Activated CD8-positive, alpha-beta memory T cell treated with anti-CD3 and anti-CD28 coated beads, Interleukin-2, amount 50 U/mL, for 48 hours (primary cell): ENCODE measurements at regions not wholly inside any gene's neighbourhood (a gene's known extent, or its start where the extent isn't known, plus 50 kb on each side); places are given as distances from the start of the nearest gene placed in this dataset.

ENCODE experiments used
- DNase-seq: peaks from one replicate; pipeline ENCODE4 v3.0.0-alpha.2; 2020

DNA sequence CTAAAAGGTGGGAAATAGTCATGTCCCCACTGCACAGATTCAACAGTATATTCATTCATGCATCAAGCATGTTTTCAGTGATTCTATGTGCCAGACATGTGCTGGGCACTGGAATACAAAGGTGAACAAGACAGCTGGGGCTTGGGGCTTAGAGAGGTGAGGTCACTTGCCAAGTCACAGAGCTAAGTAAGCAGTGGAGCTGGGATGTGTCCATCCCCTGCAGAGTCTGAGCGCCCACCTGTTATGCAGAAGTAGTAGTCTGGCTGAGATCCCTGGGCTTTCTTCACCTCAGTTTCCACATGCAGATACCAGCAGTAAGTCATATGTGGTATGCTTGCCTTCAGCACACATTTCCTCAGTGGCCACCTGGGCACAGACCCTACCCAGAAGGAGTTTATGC lies 263.8 kb downstream of the DHX35 start:
- DNase-seq: no peak

DNA sequence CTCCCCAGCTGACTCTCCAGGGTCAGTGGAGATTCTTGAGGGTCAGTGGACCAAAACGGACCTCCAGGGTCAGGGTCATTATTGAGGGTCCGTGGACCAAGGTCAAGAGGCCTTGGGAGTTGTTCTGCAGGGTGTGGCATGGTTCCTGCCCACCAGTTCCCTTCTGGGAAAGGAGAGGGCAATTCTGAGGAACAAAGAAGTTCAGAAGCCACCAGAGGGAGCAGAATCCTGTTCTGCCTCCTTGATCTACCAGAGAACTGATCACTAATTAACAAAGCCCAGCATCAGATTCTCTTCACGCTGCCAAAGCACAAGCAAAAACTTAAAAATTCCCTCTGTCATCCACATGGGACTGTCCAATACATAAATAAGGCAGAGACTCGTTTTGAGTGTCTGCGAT lies 263.4 kb downstream of the DHX35 start:
- no peak for DNase-seq

DNA sequence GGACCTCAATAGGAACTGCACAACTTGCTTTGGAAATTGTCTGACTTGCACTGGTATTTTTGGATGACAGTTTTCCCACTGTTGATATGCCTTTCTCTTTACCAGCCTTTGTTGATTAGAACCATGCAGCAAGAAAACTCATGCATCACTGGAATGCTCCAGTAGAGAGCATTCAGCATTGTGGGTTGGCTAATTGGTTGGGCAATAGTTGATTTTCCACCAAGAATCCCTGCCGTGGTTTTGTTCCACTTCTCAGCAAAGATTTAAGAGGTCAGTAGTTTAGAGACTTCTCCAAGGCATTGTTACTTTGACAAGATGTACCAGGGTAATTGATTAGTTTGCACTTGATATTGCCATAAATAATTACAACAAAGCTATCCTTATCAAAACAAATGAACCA lies 260.0 kb downstream of the DHX35 start:
- no peak for DNase-seq

DNA sequence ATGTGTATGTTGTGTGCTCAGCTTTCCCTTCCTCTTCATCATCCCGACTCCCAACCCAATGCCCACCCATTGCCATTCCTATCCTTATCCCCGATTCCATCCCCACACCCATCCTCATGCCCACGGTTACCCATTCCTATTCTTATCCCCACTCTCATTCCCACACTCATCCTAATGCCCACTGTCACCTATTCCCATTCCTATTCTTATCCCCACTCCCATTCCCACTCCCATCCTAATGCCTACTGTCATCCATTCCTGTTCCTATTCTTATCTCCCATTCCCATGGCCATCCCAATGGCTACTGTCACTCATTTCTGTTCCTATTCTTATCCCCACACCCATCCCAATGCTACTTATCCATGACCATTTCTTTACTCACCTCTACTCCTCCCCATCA lies 254.1 kb downstream of the DHX35 start:
- DNase-seq: no peak

DNA sequence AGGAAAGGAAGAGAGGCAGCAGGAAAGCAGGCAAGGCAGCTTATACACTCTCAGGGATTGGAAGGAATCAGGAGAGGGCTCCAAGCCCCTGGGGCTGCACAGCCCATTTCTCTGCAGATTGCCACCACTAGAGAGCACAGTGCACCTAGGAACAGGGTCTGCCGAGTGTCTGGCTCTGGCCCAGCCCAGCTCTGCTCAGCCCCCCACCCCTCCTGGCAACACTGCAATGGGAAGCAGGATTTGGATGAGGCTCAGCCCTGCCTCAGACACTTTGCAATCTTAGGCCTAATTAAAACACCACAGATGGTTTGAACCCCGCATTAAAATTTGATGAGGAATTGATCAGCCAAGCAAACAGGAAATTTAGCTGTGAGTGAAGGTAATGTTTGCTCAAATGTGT lies 252.7 kb downstream of the DHX35 start:
- DNase-seq: no peak

DNA sequence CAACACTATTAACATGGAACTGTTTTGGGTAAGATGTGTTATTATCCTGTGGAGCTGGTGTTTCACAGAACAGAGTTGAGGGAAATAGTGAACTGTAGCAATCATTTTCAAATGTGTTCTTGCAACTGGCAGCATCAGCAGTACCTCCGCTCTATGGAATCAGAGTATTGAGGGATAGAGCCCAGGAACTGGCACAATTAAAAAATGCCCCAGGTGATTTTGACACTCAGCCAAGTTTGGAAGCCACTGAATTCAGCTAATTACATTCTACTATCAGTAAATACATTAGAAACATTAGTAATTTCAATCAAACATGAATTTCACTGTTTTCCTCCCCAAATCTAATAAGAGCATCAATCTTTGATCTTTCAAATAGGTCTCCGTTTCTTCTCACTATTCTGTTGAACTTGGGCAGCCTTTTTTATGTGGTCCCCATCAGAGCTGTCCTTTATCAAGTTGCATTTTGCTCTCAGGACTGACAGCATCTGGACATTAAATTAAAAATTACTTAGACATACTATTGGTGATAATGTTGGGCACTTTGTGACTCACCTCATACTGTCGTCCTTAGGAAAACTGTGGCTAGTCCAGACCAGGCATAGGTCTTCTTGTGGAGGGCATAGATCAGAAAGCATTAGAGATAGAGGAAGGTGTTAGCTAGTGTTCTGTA lies 251.5 kb downstream of the DHX35 start:
- no peak for DNase-seq

DNA sequence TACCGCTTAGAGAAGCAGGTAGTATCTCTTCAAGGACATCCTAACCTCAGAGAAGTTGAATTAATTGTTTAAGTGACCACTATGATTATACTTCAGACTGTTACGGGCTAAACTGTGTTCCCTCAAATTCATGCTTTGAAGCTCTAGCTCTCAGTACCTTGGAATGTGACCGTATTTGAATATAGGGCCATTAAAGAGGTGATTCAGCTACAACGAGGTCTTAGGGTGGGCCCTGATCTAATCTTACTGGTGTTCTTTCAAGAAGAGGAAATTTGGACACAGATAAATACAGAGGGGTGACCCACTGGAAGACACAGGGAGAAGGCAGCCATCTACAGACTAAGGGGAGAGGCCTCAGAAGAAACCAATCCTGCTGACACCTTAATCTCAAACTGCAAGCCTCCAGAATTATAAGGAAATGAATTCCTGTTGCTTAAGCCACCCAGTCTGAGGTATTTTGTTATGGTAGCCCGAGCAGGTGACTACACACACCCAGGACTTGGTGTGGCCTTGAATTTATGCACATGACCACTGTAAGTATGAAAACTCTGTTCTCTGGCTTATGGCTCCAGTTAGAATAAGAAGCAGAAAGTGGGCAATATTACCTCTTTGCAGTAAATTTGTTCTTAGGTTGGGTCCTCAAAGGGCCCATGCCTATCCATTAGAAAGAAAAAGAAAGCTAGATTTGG lies 249.1 kb downstream of the DHX35 start:
- no peak for DNase-seq

DNA sequence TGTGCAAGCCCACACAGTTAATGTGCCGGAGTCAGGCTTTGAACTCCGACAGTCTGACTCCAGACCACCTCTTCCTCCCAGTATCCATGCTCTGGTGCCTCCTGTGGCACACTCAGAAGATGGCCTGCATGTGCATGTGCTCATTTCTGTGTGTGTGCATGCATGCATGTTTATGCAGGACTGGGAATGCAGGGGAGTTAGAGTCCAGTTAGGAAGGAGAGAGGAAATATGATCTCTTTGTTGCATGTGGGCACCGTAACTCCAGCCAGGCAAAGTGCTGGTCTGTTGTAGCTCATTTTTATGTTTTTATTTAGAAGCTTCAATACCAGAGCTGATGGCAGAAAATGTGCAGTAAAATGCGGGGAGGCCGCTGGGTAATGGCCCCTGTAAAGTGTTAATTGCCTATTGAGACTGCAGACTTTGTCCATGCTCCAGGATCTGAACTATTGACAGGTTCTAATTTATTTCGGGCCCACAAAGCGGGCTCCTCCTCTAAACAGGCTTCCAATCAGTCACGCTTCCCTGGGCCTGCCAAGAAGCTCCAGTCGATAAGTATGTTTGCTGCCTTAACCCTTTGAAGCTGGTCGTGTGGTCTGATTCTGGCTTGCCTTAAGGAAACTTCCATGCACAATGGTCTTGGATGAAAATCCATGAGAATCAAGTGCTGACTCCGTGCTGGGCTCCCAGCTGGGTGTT lies 248.3 kb downstream of the DHX35 start:
- DNase-seq: no peak

DNA sequence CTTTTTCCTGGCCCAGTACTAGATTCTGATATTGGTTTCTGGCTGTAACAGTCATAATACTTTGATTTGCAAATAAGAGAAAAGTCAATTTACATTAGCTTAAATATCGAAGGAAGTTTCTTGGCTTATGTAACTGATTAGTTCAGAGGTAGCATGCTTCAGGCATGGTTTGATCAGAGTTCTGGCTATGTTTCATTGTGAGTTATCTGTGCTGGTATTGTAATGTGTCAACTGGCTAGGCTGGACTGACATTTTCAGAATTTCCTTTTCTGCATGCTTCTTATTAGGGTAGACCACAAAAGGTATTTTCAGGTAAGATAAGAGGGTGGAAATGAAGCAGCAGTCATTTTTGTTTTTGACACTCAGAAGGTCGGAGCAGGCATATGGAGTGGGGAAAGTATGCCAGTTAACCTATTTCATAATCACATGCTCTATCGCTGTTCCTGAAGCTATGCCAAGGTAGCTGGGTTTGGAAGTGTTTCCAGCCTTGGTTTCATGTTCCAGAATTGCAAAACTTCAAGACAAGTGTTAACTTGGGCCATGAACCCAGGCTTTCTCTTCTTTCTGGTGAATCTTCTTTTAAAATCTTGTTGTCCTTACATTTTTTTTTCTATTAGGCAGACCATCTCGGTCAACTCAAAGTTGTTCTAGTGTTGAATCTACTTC lies 244.9 kb downstream of the DHX35 start:
- no peak for DNase-seq

DNA sequence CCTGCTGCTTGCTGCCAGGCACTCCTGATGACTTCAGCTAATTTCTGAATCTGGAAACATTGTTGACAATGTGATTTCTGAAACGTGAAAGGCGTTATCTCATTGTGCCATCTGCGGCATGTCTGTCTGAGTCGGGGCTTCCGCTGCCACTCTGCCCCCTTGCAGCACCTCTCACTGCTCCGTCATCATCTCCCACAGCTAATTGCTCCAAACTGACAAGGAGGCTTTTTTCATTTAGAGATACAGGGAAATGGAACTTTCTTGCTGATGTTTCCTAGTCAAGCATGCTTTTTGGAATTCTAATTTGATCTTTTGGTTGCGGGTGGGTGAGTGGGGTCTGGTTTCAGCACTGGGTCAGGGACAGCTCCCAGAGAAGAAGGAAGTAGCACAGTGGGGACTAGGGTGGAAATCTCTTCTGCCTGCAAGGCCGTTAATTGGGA lies 233.5 kb downstream of the DHX35 start:
- no peak for DNase-seq

DNA sequence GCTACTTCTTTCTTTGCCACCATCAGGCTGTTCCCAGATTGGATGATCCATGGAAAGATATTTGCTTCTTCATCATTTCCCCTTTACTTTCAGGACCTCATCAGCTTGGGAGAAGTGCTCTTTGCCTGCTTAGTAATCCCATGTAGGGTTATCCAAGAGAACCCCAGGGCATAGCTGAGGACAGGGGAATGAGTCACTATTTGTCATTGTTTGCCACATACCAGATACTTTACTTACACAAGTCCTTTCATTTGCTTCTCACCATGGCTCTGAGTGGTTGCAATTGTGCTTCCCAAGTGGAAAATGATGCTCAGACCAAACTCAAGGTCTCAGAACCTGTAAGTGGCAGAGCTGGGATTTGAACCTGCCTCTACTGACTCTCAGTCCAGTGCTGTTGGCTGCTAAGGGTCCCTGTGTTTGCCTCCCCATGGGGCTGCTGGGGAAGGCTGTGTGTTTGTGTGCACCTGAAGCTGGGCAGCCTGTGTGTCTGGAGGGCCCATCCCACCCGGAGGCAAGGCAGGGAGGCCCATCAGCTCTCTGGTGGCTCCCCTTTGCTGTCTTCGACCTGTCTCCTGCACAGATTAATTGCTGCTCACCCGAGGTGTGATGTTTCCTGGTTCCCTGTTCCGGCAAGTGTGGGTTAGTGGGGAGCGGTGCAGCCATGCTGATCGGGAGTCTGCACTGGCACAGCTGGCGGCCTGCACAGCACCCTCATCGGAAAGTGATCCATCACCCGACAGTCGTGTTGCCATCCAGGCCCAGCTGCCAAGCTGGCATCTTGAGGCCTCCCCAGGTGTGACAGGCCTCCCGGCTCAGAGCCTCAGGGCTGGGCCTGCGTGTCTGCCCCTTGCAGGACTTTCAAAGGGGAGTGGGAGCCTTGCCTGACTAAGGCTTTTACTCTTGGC lies 228.8 kb downstream of the DHX35 start:
- DNase-seq: no peak

DNA sequence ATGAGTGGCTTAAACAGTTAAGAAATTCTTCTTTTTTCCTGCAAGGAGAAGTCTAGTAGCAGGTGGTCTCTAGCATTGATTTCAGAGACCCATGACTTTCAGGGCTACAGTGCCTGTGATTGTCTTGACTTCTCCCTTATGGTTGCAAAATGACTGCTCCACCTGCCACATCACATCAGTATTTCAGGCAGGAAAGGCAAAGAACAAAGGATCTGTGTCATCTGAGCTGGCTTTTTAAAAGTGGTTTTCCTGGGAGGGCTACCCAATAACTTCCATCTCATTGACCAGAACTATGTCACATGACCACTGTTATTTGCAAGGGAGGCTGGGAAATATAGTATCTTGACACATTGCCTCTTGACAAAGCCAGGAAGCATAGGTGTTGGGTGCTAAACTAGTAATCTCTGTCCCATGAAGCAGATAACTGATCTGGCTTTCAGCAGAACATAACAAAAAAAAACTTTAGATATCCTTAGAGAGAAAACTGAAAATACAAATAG lies 226.2 kb downstream of the DHX35 start:
- DNase-seq: no peak

DNA sequence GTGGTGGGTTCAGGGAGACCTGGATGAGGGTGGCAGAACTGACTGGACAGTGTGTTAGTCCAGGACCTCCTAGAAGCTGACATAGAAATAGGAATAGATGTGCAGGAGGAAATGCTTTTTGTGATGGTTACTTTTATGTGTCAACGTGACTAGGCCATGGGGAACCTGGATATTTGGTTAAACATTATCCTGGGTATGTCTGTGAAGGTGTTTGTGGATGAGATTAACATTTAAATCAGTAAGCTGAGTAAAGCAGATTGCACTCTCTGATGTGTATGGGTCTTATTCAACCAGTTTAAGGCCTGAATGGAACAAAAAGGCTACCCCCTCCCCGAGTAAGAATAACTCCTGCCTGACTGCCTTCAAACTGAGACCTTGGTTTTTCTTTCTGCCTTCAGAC lies 219.3 kb downstream of the DHX35 start:
- DNase-seq: no peak

DNA sequence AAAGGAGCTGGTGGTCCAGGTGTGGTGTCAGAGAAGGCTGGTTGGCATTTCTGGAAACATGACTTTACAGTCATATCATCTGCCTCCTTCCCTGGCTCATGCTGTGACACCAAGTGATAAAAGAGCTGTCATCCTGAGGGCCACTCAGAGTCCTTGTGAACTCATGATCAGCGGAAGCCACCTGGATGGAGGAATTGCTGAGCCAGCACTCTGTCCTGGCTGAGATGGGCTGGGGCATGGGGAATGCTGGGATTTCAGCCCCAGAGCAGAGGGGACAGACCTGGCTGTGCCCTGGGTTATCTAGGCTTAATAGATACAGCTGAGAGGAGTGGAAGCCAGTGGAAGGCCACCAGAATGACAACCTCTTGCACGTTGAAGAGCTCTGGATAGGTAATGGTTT lies 214.3 kb downstream of the DHX35 start:
- no peak for DNase-seq

DNA sequence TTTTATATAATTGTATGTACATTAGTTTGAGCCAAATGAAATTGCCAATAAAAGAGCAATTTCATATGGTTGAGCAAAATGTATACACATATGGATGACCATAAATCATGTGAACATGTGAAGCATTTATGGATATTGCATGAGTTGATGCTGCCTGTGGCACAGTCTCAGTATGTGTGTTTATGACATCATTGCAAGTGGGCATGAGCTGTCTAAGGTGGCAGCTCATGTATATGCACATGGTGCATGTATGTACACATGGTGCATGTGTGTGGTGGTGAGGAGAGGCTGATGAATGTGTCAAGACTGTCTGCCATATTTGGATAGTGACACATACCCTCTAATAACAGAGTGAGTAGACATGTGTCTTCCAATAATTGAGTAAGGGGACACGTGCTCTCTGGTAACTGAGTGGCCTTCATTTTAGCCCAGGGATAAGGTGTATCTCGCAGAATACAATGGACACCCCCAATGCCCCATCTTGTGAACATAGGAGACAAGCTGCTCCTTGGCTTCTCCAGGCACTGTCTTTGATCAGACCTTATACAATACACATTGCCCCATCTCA lies 208.8 kb downstream of the DHX35 start:
- DNase-seq: no peak

DNA sequence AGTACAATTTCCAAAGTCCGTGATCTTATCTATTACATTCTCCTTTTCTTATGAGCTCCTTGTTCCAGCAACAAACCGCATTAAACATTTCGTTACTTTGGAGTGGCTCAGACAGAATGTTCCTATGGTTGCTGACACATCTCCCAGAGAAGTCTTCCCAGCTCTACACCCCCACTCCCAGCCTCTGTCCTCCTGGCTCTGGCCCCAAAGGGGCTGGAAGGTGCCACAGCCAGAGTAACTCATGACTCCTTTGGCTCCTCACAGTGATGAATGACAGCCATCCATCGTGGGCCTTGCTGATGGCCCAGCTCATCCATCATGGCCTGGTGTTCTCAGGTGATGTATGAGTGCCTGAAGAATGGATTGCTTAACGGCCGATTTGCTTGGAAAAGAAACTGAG lies 203.0 kb downstream of the DHX35 start:
- no peak for DNase-seq

DNA sequence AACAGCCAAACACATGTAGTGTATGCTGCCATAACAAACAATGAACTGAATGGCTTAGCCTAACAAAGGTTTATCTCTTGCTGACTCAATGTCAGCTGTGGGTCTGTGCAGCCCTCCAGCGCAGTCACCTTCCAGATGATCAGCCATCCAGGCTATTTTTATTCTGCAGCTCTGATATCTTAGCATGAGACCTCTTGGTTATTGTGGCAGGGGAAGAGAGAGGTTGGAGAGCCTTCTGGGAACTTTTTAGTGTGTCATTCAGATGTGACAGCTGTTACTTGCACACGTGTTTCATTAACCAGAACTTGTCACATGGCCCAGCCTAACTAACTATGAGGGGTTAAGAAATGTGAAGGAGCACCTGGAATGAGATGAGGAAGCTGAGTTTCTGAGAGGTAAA lies 202.5 kb downstream of the DHX35 start:
- DNase-seq: no peak

DNA sequence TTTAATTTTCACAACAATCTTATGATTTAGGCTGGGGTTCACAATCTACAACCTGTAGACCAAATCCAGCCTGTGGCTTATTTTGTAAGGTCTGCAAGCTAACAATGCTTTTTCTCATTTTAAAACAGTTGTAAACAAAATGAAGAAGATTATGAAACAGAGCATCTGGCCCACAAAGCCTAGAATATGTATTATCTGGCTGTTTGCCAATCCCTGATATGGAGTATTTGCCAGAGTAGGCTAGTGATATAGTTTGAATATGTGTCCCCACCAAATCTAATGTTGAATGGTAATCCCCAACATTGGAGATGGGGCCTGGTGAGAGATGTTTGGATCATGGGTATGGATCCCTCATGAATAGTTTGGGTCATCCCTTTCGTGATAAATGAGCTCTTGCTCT lies 201.8 kb downstream of the DHX35 start:
- DNase-seq: no peak

DNA sequence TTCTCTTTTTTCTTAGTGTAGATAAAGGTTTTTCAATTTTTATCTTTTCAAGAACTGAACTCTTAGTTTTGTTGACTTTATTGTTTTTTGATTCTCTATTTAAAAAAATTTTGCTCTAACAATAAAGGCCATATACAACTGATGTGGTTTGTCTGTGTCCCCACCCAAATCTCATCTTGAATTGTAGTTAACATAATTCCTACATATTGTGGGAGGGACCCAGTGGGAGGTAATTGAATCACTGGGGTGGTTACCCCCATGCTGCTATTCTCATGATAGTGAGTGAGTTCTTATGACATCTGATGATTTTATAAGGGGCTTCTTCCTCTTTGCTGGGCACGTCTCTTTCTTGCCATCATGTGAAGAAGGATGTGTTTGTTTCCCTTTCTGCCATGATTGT lies 199.8 kb downstream of the DHX35 start:
- DNase-seq: no peak

DNA sequence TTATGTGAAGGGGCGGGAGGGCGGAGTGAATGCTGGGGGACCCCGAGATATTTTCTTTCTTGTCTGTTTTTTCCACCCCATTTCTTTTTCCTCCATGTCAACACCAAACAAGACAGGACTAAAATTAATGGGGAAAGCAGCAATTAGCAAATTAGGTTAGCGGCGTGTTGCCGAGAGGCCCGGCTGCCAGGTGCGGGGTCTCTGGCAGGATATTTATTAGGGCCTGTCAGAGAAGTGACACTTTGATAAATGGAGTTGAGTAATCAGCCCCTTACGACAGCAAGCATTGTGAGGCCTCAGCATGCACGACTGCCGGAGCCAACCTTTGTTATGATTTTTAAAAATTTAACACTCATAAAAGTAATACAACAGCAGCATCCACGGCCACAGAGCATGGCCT lies 193.8 kb downstream of the DHX35 start:
- DNase-seq: no peak

DNA sequence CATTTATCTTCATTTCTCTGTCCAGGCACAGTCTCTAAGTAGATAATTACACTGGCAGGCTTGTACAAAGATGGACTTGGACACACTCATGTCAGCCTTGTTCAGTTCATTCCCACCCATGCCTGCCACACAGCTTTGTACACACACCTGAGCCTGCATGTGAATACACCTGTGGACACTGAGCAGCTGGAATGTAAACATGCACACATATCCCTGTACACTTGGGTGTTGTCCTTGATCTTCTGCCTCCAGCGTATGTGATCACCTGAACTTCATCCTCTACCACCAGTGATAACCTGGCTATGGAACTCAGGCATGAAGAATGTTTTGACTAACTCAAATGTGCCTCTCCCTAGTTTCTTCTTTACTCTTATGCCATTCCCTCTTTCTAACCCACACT lies 190.6 kb downstream of the DHX35 start:
- DNase-seq: no peak

DNA sequence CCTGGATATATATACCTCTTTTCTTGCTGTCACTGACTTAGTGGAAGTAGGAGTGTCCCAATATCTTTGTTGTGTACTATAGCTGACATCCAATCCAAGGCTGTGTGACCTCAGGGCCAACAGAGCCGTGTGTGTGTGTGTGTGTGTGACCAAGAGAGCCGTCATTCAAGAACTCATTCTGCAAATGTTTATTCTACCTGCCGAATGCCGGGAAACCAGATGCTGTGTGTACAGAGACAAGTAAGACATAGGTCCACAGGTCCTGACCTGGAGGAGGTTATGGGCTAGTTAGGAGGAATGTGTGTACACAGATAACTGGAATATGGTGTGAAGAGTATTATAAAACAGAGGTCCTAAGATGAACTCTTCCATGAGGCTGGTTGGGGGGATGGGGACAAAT lies 190.0 kb downstream of the DHX35 start:
- no peak for DNase-seq
